NCI-H345 treated with DMSO at 0.1 percent for 48 hours (cell line): ENCODE measurements at regions not wholly inside any gene's neighbourhood (a gene's known extent, or its start where the extent isn't known, plus 50 kb on each side); places are given as distances from the start of the nearest gene placed in this dataset.
A peak's percentile ranks its signal among the peaks of the same experiment; 100 is the strongest.

ENCODE experiments used
- DNase-seq: peaks from one replicate; lab custom pipeline; 2025; ENCODE audit not compliant: unreplicated experiment; lab: John Stamatoyannopoulos, UW

DNA sequence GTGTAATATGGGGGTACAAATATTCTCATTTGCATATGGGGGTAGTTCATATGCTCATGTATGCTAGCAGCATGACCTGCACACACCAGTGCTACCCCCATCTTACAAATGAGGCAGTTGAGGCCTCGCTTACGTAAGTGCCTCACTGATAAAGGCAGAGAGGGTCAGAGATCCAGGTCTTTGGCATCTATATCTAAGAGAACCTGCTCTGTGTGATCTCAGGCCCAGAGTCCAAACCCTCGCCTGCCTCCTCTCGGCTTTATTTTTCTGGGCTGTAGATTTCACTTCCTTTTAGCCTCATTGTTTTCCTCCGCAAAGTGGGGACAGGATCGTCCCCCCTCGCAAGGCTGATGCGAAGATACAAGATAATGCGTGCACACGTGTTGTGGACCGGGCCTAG lies 325.2 kb downstream of the MN1 start:
- DNase-seq: no peak

DNA sequence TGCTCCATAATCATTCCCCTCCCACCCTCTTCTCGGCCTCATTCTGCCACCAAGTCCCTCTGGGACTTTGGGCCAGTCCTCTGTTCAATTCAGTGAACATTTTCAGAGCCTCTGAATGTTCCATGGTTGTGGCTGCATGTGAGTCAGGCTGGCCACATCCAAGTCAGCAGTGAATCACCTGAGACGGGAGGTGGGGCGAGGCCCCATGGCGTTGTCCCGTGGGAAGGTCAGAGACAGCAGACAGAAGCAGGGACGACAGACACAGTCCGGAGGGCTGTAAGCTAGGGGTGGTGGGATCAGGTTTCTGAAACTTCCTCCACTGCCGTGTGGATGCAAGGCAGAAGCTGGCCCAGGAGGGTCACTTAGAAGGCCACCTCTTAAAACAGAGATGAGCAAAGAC lies 324.8 kb downstream of the MN1 start:
- no peak for DNase-seq

DNA sequence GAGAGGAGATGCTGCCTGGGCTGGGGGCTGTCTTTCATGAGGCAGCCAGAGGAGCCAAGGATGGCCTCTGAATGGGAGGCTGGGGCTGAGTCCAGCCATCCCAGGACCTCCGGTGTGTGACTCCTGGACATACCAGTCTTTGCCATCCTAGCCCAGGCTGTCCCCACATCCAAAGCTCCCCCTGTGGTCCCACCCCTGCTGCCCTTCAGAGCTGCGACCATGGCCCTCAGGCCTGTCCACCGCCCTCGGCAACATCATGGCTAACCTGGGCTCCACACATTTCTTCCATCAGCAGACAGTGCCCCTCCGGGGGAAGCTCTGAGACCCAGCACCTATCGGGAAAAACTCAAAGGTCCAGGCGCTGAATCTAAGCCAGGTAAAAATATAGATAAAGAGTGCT lies 324.4 kb downstream of the MN1 start:
- DNase-seq: no peak

DNA sequence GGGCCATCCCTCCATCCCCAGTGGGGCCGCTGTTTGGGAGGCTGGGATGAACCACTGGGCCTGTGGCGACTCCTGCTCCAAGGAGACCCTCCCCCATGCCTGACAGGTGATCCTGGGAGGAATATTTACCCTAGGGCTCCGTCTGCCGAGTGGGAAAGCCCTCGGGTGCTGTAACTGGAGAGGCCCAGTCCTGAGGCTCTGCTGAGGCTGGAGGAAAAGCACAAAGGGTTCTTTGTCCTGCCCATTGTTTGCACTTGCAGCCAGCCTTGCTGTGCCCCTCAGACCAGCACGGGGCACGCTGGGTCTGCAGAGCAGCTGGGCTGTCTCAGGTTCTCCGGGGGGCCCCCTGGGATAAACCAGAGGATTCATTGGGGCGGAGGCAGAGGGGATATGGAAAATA lies 321.1 kb downstream of the MN1 start:
- peak; percentile 42 for DNase-seq

- no peak for DNase-seq
Observed at GRCh38 chr22:27482402-27482801, 319.2 kb downstream of the MN1 start.

- DNase-seq: no peak
Observed at GRCh38 chr22:27483095-27483785, 318.3 kb downstream of the MN1 start.

DNA sequence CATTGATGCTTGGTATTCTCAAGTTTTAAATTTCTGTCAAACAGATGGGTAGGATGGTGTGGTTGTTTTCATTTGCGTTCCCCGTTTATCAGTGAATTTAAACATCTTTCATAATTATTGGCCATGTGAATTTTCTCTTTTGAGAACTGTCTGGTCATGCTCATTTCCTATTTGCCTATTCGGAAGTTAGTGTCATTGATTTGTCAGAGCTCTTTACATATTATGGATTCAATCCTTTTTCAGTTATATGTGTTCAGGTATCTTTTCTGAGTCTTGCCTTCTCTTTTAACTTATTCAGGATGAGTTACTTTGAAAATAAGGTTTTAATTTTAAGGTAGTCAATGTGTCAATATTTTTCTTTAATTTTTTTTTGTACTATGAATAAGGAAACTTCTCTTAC lies 315.7 kb downstream of the MN1 start:
- DNase-seq: no peak

GRCh38 chr22:27487600-27488452 lies 313.7 kb downstream of the MN1 start:
- DNase-seq: no peak

GRCh38 chr22:27488456-27489177 lies 312.9 kb downstream of the MN1 start:
- no peak for DNase-seq

- DNase-seq: no peak
Observed at GRCh38 chr22:27489178-27489675, 312.3 kb downstream of the MN1 start.

DNA sequence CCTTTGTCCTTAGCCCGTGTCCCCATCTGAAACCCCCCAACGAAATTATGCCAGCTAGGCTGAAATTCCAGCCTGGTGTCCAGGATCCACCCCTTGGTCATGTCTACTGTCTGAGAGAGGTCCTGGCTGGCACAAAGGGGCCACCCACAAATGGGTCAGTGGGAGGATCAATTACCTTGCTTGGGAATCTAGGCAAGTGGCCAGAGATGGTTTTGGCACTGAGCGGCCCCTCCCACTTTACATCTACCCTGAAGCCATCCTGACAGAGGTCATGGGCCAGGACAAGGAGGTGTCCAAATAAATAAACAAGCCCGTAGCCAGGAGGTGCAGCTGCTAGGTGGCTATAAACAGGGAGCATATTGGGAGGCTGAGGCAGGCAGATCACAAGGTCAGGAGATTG lies 311.5 kb downstream of the MN1 start:
- no peak for DNase-seq

DNA sequence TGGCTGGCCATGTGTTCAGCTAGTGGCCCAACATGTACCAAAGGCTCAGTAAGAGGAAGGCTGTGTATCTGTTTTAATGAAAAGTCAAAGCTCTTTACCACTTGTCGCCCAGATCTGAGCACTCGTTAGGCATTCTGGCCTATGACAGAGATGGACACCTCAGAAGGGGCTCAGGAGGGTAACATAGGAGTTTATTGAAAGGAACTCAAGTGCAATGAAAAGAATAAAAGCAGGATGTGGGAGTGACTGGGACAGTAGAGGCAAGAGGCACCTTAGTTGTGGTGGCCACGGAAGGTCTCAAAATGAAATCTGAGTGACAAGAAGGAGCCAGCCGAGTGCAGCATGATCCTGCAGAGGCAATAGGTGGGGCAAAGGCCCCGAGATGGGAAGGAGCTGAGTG lies 309.7 kb downstream of the MN1 start:
- DNase-seq: no peak

DNA sequence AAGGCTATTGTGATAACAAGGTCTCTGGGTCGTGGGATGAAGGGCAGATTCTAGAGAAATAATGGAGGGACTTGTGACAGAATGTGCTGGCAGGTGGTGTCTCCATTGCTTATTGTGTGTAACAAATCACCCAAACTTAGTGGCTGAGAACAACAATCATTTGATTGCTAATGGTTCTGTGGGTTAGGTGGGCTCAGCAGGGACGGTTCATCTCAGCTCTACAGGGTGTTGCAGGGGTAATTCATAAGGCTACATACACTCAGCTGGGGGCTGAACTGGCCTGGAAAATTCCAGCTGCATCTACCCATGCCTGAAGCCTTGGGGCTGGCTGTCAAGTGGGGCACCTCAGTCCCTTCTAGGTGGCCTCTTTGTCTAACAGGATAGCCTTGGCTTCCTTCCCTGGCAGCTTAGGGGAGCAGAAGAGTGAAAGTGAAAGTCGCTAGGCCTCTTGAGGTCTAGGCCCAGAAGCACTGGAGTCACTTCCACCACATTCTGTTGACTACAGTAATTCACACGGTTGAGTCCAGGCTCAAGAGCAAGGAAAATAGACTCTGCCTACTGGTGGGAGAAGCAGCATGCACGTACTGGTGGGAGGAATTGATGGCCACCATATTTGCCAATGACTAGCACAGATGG lies 308.9 kb downstream of the MN1 start:
- DNase-seq: no peak

- no peak for DNase-seq
Observed at GRCh38 chr22:27493796-27494195, 307.8 kb downstream of the MN1 start.

- DNase-seq: no peak
Observed at GRCh38 chr22:27494785-27495184, 306.8 kb downstream of the MN1 start.

GRCh38 chr22:27495325-27495724 lies 306.2 kb downstream of the MN1 start:
- DNase-seq: no peak

- no peak for DNase-seq
Observed at GRCh38 chr22:27499121-27499520, 302.4 kb downstream of the MN1 start.

- no peak for DNase-seq
Observed at GRCh38 chr22:27501191-27501936, 300.2 kb downstream of the MN1 start.

DNA sequence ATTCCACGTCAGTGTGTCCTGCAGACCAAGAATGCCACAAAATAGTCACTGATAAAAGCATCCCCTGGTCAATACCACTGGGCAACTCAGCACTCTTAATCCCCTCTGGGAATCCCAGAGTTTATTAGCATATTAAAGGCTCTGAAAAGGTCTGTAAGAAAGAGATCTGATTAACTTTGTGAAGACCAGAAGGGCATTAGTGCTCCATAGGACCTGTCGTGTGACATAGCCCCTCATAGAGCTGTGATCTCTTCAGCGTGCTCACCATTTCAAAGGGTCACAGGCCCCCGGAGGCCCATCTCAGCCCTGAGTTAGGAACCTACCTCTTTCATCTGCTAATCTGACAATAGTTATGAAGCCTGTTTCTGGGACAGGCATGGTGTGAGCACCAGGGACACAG lies 299.2 kb downstream of the MN1 start:
- no peak for DNase-seq
